ENCODE measurements at regions not wholly inside any gene's neighbourhood (a gene's known extent, or its start where the extent isn't known, plus 50 kb on each side); places are given as distances from the start of the nearest gene placed in this dataset.

- no peak for DNase-seq (ENCODE audit: low read depth in 2 of 2)
Measured at GRCh38 chr5:56321236-56321881, 88.2 kb upstream of the ANKRD55 start.

DNA sequence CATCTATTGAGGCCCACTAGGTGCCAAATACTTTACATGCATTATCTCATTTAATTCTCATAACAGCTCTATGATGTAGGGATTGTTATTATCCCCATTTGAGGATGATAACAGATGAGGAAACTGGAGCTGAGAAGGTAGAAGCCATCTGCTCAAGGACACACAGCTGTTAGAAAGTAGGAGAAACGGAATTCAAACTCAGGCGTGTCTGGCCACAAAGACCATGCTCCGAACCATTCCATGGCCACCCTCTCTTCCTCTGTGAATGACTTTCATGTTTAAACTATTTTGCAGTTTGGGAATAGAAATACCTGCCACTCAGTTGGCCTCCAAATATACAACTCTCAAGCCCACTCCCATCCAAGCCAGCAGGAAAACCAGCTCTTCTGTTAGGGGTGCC lies 87.6 kb upstream of the ANKRD55 start:
- DNase-seq (ENCODE audit: low read depth in 2 of 2), result no peak

DNA sequence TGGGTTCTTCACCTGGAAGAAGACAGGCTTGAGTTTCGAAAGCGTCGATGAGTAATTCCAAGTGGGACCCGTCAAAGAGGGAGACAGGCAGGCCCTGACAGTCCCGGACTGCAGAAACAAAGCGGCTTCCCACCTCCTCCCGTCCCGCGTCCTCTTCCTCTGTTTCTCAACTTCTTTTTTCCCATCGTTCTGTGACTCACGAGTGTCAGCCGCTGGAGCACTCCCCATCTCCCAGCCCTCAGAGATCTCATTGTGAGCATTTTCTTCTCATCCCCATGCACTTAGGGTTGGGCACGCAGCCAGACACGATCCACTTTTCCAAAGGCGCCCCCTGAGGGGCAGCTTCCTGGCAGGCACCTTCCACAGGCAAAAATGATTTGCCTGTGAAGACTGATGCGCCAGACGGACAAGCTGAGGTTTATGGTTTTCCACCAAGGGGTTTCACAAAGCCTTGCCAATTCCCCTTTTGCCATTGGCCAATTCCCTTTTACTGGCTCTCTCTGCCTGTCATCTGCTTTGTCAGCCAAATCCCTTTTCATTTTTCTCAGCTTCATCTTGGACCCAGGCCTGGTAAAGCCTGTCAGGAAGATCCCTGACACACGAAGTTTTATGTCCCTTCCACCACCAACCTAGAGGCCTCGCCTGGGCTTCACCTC lies 86.5 kb upstream of the ANKRD55 start:
- no peak for DNase-seq (ENCODE audit: low read depth in 2 of 2)

GRCh38 chr5:56317923-56318561 lies 84.9 kb upstream of the ANKRD55 start:
- no peak for DNase-seq (ENCODE audit: low read depth in 2 of 2)

GRCh38 chr5:56316299-56316994 lies 83.3 kb upstream of the ANKRD55 start:
- no peak for DNase-seq (ENCODE audit: low read depth in 2 of 2)

- no peak for DNase-seq (ENCODE audit: low read depth in 2 of 2)
Measured at GRCh38 chr5:56314529-56314928, 81.4 kb upstream of the ANKRD55 start.

GRCh38 chr5:56313596-56313995 lies 80.5 kb upstream of the ANKRD55 start:
- no peak for DNase-seq (ENCODE audit: low read depth in 2 of 2)

GRCh38 chr5:56313004-56313531 lies 79.9 kb upstream of the ANKRD55 start:
- DNase-seq (ENCODE audit: low read depth in 2 of 2), result no peak

- no peak for DNase-seq (ENCODE audit: low read depth in 2 of 2)
Measured at GRCh38 chr5:56311306-56311905, 78.3 kb upstream of the ANKRD55 start.

- DNase-seq (ENCODE audit: low read depth in 2 of 2), result no peak
Measured at GRCh38 chr5:56310711-56311204, 77.6 kb upstream of the ANKRD55 start.

GRCh38 chr5:56309262-56309826 lies 76.2 kb upstream of the ANKRD55 start:
- no peak for DNase-seq (ENCODE audit: low read depth in 2 of 2)

DNA sequence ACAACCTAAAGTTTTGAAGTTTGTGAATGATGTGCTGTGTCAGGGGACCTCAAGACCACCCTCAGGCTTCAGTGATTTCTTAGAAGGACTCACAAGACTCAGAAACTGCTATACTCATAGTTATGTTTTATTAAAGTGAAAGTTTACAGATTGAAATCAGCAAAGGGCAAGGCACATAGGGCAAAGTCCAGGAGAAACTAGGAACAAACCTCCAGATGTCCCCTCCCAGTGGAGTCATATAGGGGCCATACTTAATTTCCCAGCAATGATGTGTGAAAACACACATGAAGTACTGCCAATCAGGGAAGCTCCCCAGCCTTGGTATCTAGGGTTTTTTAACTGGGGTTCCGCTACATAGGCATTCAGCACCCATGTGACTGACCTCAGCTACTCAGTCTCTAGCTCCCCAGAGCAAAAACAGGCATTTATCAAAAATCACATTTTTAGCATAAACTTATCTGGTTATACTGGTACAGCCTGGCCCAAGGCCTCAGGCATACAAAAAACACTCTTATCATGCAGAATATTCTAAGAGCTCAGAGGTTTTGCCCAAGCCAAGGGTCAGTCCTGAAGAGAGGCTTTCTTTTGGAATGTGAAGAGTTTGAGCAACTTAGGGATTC lies 74.7 kb upstream of the ANKRD55 start:
- DNase-seq (ENCODE audit: low read depth in 2 of 2), result no peak

DNA sequence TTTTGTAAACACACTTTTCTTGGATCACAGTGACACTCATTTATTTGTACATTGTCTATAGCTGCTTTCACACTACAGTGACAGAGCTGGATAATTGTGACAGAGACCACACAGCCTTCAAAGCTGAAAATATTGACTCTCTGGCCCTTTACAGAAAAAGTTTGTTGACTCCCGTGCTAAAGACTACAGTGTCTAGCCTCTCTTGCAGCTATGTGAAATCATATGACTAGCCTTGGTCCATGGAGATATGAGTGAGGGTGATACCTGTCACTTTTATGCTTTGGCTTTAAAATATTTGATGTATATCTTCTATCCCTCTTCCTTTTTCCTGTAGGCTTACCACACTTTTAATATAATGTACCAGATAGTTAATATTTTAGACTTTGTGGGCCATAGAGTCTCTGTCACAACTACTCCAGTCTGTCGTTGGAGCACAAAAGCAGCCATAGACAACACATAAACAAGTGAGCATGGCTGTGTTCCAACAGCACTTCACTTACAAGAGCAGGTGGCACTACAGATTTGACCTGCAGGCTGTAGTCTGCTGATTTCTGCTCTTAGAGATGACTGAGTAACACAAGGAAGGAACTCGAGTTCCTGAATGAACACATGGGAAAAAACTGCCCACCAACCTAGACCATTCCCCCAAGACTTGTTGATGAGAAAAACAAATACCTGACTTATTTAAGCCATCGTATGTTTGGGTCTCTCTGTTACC lies 73.5 kb upstream of the ANKRD55 start:
- DNase-seq (ENCODE audit: low read depth in 2 of 2), result no peak

DNA sequence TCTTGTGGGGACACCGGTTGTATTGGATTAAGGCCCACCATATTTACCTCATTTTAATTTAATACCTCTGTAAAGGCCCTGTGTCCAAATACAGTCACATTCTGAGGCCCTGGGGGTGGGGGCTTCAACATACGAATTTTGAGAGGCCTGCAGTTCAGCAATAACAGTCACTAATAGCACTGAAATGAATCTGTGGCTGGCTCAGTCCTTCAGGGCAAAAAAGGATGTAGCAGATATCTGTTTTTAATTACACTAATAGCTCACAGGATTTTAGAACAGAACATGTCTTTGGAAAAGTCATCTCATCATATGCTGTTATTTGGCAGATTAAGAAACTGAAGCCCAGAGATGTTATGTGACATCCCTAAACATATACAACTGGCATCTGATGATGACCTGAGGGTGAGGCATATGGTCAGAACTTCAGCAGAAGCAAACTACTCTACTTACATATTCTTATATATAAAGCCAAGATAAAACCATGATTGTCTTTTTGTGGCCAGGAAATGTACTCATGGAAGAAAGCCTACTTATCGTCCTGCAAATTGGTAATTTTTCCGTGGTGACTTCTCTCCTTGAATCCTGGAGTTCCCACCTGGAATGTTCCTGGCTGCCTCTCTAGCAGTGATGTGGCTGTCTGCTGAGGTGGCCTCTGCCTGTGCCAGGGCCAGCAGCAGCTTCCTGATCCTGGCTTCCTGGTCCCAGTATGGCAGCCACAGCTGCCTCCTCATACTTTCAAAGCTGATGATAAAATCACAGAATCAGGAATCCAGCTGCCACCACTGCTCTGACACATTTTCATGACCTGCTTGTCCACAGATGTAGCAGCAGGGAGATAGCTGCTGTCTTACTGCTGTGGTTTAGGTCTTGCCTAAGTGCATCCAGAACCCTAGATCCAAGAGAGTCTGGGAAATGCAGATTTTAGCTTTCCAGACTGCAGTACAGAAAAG lies 72.1 kb upstream of the ANKRD55 start:
- no peak for DNase-seq (ENCODE audit: low read depth in 2 of 2)

- DNase-seq (ENCODE audit: low read depth in 2 of 2), result no peak
Measured at GRCh38 chr5:56303511-56303910, 70.4 kb upstream of the ANKRD55 start.

- DNase-seq (ENCODE audit: low read depth in 2 of 2), result no peak
Measured at GRCh38 chr5:56302027-56302426, 68.9 kb upstream of the ANKRD55 start.

DNA sequence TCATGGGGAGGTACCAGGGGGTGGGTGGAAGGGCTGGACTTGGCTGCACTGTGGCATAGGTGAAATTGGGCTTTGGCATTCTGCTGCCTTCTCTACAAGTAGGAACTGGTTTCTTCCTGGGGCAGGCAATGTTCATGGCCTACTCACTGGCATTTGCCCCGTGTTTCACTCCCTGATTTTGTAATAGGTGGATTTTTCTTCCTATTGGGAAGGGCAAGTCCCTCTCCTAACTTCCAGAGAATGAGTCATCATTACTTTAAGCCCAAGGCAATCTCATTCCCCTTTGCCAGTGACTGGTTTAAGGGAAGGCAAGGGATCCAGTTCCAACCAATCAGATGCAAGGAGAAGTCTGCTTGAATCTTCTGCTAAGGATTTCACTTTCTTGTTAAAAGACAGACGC lies 67.9 kb upstream of the ANKRD55 start:
- DNase-seq (ENCODE audit: low read depth in 2 of 2), result no peak

GRCh38 chr5:56299212-56299611 lies 66.1 kb upstream of the ANKRD55 start:
- no peak for DNase-seq (ENCODE audit: low read depth in 2 of 2)
